CD1c-positive myeloid dendritic cell (primary cell): ENCODE measurements at regions not wholly inside any gene's neighbourhood (a gene's known extent, or its start where the extent isn't known, plus 50 kb on each side); places are given as distances from the start of the nearest gene placed in this dataset.
"Not testable (repeated sequence)": the region's sequence is repeated elsewhere in the genome, so short reads cannot be mapped to it uniquely, and the experiment has no call there.

Experiments used
- DNase-seq: peaks from one replicate; pipeline ENCODE4 v3.0.0-alpha.2; 2016; ENCODE audit errors: extremely low spot score

DNA sequence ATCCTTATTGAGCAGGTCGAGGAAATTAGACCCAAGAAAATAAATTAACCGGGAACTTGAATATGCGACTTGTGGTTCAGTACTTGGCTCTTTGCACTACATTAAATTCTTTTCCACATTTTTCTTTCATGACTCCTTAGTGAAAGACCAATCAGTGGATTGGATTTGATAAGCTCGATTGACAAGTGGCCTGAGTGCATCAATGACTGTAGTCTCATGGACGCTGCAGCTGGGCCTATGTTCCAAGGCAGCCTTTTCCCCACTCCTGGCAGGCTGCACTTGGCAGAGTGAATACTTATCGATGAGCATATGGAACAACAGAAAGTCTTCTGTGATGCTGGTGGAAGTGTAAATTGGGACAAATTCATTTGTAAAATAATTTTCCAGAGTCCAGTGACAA, 210.8 kb upstream of the EXOC2 start:
- no peak for DNase-seq

DNA sequence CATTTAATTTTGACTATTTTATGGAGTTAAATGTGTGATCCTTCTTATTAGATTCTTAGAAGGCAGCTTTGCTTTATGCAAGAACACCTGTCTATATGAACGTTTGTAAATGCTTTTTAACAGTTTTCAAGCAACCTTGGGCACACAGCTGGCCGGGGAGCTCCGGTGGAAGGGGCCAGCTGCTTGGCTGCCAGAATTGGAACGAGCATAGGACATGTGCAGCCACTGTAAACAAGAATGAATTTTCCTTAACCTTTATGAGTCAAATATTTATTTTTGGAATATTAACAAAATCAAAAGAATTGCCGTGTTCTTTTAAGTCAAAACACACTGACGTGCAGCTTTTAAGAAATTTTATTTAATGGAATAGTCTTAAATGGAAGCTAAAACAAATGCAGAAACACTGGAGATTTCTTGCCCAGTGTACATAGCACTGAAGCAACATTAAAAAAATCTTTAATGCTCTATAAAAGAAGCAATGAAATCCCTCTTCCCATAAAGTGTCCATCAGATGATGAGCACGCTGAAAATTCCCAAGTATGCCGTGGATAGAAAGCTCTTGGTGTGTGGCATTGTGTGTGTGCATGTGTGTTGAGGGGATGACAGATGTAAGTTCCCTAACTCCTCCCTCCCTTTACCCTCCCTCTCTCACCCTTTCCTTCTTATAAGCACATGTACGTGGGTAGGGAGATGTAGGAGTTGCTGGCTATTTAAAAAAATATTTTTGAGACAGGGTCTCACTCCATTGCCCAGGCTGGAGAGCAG, 208.9 kb upstream of the EXOC2 start:
- no peak for DNase-seq

DNA sequence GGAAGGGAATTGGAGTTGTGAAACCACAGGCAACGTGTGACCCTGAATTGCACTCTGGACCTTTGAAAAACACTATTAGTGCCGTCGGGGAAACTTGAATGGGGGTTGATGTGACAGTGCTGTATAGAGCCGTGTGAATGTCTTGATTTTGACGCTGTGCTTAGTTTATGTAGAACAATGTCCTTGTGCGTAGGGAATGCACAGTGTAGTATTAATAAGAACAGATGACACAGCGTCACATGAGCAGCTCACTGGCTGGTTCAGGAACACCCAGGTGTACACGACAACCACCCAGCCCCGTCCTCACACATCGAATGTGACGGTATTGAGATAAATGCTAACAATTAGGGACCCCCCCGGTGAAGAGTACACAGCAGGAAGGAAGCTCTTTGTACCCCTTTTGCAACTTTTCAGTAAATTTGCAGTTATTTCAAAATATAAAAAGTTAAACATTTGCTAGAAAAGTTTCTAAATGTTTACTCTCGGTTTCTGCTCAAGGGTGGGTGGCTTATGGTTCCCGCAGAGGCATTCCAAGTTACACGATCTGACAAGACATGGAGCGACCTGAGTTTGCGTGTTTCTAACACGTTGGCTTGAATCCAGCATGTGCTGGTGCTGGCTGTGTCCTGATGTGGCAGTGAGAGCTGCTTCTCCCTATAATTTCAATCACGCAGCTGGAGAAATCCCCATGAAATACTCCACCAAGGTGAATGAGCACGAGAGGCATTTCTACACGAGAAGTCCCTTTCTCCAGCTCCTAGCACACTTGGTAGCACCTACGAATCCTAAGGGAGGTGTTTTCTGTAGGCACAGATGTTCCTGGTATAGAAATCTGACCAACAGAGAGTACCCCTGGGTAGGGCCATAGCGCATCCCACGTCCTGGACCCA, 208.0 kb upstream of the EXOC2 start:
- no peak for DNase-seq

DNA sequence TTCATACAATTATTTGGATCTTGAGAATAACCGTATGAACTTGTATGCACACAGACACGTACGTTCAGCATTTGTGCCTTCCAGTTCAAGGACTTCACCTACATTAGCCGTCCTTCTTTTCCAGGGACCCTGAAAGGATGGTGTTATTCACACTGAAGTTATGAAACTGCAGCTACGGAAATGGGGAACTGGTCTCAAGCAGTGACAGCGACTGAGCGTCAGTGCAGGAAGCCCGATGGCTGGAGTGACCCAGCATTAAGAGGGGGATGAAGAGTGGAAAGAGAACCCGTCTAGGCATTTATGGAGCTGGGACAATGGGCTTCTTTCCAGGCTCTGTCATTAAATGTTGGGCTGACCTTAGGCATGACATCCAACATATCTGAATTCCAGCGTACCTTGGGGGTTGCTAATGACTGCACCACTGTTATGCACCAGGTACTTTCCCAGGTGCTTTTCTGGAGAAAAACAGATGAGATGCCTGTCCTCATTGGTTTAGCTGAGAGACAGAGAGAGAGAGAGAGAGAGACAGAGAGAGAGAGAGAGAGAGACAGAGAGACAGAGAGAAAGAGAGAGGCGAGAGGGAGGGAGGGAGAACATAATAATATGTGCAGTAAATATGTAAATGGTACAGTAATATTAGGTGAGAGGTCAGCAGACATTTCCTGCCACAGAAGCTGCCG, 204.7 kb upstream of the EXOC2 start:
- DNase-seq: no peak

DNA sequence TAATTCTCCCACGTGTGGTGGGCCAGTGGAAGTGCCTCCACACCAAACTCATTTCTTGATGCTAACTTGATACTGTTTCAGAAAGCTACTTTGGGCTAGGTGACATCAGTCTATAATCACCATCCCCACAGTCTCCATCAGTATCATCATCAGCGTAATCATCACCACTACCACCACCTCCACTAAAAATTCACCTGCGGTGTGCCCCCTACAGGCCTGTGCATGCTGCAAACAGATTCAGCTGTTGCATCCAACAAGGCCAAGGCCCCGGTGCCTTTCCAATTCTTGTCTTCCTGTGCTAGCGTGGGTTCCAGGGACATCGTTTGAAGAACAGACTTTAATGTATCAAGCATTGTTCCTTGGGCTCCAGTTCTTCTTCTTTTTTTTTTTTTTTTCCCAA, 201.3 kb upstream of the EXOC2 start:
- DNase-seq: no peak

DNA sequence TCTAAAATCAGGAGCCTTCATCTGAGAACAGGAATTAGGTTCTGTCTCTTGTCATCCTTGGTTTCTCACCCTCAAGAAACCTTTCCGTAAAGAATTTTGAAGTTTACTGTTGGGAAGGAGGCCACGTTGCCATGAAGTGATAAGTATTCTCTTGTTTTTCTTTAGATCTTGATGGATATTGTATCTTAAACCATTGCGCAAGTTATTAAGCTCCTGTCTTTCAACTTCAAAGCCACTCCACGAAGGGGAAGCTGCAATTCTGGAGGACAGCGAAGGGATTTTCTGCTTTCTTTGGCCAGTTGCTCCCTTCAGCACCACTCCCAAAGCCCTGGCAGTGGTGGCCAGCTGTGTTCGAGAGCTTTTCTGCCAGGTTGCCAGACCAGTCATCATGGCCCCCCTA, 198.1 kb upstream of the EXOC2 start:
- DNase-seq: no peak

DNA sequence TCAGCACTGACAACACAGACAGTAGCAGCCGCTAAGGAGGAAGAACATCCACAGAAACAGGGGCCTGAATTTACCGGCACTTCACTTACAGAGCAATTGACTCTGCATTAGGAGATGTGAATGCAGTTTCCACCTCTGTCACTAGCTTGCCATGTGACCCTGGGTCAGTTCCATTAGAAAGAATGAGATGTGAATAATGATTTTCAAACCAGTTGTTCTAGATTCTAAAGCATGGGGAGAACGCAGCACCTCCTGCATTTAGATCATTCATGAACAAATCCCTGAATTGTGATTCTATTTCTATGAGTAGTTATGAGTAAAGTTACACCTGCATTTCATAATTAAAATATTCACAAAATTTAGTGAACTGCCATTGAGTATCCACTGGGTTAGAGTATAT, 197.3 kb upstream of the EXOC2 start:
- no peak for DNase-seq

DNA sequence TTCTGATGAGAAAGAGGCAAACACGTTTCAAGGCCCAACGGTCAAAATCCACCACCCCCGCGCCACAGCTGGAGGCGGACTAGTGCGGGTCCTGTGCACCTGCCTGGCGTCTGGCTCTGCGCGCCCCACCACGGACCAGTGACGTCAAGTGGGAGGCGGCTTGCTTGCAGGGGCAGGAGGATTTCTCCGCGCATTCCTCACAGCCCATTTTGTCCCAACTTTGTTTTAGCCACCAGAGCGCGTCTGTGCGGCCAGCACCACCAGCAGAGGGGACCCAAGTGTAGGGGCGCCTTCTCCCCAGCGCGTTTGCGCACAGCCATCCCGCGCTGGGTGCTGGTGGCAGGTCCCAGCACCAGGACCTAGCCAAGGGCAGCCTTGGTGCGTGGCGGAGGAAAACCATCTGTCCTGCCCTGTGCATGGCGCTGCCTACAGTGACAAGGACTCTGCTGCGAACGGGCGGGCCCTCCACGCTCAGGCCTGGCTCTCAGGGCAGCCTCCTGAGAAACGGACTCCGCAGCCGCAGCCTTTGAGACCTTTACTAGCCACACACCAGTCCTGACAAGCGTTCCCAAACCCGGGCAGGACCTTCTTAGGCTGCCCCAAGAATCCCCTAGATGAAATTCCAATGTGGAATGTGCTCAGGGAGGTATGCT, 194.8 kb upstream of the EXOC2 start:
- no peak for DNase-seq

DNA sequence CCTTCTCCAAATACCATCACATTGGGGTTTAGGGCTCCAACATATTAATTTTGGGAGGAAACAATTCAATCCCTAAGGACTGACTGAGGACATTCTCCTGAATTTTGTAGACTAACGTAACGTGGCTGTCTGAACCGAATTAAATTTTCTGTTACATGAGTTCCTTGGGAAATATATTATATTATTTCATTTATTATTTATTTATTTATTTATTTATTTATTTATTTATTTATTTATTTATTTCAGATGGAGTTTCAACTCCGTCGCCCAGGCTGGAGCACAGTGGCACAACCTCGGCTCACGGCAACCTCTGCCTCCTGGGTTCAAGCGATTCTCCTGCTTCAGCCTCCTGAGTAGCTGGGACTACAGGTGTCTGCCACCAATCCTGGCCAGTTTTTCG, 193.2 kb upstream of the EXOC2 start:
- DNase-seq: not testable (repeated sequence)

DNA sequence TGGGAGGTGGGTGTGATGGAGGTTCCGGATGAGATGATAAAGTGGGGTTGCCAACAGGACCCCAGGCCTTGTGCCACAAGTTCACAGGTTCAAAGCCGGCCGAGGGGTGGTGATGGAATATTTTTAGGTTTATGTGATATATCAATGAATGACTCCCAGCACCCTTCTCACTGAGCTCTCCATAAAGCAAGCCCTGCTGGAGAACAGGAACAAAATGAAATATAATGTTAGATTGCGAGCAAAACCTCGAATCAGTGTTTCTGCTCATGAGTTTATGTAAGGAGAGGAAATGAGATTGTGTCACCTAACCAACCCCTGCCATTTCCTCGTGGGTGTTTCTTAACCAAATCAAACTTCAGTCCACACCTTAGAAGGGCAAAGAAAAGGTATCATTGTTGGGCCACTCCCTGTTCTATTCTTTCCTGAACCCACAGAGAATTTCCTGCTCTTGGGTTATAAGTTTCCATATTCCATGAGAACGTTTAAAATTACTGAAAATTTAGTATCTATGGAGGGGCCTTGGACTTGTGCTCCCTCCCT, 192.2 kb upstream of the EXOC2 start:
- no peak for DNase-seq

DNA sequence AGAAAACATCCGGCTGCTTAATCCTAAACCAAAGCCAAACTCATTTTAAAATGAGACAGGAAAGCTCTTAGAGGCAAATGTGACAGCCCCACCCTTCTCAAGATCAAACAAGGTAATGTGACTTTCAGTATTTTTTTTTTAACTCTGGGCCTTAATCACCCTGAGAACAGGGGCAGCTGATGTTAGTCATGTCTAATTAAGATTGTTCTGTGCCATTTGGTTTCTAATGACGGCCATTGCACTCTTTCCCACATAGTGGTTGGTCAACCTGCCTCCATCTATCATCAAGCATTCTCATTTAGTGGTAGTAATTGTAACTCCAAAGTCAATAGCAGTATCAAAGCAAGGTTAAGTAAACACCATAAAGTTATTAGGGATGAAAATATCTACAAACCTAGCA, 191.6 kb upstream of the EXOC2 start:
- DNase-seq: no peak

DNA sequence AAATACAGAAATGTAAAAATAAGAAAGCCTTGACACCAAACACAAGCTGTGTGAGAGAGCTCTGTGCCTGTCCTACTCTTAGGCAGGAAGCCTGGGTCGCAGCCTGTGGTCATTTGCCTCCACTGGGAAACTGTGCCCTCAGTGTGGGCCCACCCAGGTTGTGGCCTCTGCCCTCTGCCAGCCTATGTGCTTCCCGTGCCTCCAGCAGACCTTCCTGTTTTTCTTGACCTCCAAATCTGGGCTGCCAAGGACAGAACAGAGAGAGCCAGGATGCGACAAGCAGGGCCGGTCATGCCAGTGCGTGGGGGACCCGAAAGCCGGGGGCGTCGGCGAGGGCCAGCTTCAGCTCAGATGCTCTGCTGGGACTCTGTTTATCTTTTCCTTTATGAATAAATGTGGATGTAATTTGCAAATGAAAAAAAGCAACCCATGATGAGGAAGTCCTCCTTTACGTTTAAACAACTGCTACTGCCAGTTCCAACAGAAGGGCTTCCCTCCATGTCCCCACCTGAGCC, 189.2 kb upstream of the EXOC2 start:
- DNase-seq: no peak

DNA sequence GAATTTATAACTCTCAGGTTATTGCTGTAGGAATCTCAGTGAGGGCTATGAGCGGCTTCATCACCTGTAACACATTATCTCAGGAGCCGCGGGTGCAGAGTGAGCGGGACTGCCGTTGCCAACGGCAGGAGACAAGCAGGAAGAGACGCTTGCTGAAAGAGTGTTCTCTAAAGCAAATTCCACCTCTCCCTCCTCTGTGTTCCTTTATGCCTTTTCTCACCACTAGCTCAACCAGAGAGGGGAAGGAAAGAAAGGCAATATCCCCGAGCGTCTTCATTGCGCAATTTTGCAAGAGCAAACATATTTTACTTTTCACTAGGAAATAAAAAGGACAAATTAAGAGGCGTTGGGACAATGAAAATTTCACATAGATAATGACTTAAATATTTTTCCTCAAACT, 185.2 kb upstream of the EXOC2 start:
- no peak for DNase-seq

DNA sequence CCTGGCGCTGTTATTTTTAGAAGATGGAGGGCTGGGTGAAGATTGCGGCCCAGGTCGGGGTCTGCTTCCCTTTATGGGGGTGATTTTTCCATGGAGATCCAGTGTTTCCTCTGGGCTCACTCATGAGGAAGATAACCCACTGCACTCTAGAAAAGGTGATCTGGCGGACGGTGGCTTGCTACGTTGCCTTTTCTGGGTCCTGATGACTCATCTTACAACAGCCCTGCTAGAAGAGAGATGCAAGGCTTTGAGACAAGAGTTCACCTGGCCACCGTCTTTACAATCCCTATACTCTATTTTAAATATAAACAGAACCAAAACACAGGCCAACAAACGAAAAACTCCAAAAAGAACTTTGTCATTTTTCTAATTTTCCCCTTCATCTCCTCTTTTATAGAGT, 182.1 kb upstream of the EXOC2 start:
- no peak for DNase-seq

DNA sequence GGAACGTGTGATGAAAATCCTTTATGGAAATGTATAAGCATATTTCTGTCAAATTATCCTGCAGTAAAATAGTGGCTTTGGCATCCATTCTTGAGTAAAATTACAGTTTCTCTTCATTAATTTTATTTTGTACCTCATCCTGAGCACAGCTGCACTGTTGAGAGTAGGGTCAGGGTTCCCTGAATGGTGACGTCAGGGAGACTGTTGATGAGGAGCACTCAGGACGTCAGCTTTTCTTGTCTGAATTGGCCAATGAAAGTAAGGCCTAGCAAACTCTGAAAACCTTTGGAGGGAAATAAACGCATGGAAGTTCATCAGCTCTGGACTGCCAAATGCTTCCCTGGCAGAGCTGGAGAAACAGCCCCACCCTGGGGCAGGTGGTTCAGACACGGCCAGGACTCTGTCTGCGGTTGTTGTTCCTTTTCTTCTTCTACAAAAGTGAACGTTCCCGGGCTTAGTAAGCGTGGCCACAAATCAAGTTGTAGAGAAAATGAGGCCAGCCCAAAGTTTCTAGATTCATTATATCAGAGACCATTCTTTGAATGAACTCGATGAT, 179.7 kb upstream of the EXOC2 start:
- no peak for DNase-seq

DNA sequence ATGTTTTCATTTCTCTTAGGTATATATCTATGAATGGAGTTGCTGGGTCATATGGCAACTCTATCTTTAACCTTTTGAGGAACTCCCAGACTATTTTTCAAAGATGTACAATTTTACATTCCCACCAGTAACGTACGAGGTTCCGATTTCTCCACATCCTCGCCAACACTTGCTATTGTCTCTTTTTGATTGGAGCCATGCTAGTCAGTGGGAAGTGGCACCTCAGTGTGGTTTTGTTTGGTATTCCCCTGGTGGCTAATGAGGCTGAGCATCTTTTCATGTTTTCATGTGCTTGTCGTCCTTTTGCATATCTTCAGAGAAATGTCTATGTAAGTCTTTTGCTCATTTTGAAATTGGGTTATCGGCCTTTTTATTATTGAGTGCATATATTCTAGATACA, 178.6 kb upstream of the EXOC2 start:
- DNase-seq: no peak

DNA sequence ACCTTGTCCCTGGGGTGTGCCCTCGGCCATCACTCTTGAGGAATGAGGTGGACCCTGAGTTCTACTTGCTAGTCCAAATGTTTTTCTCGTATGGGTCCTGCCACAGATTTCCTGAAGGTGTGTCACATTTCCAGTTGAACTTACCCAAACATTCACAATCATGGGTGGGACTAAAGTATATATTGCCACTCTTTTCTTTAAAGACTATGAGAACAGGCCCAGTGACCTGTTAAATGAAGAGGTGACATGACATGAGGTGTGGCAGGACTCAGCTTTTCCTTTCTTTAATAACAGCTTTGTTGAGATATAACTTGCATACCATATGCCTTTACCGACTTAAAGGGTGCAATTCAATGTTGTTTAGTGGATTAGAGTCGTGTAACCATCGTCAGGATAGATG, 177.2 kb upstream of the EXOC2 start:
- no peak for DNase-seq

DNA sequence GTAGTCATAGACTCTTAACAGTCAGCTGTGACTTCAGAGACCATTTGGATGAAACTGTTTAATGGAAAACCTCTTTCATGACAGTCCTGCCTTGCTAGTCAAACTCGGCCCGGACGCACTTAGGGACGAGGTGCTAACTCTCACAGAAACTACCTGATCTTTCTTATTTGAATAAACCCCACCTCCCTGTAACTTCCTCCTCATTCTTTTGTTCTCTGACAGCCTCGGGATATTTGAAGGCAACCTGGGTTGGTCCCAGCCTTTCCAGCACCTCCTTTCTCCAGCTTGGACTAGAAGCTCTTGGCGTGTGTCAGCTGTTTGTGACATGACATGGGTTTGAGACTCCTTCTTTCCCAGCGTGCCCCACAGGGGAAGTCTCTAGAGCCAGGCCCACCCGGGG, 175.3 kb upstream of the EXOC2 start:
- DNase-seq: no peak

DNA sequence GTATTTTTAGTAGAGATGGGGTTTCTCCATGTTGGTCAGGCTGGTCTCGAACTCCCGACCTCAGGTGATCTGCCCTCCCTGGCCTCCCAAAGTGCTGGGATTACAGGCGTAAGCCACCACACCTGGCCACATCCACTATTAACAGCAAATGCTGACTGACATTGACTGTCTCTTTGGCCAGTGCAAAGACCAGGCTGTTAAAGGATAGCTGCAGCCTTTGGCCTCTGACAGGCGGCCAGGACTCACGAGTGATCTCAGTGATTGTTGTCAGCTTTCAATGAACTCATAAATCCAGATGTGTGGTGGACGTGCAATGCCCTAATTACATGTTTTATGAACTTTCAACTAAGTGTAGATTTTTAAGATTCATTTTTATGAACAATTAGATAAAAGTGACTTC, 174.4 kb upstream of the EXOC2 start:
- no peak for DNase-seq

DNA sequence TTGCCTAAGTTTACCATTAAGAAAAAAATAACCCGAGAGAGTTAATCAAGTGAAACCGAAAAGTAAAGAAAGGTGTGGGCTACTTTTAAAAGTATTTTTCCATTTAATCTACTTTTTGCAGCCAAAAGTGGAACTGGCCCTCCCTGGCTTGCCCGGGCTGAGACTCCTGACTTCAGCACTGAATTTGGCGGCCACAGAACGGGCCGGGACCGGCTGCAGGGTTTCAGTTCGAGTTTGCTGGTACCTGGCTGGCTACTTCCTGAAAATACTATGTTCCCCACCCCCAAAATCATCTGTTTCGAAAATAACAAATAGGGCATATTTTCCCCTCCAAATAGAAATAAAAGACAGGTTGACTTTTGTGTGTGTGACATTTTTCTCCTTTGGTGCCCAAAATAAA, 173.4 kb upstream of the EXOC2 start:
- no peak for DNase-seq

DNA sequence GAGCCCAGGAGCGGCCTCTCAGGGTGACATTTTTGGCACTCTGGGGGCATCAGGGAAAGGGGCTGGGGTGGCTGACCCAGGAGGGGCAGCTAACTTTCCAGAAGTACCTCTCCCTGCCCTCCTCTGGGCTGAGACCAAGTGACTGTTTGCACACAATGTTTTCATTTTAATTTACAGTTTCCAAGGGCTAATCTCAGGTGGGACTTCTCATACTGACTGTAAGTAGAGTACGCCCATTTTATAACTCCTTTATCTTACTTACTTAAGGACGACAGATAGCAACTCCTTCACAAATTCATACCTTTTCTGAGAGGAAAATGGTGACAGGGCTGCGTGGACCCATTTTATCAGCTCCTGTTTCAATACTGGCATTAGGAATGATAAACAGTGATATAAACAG, 172.9 kb upstream of the EXOC2 start:
- no peak for DNase-seq
